MM.1S (cell line): ENCODE measurements at regions not wholly inside any gene's neighbourhood (a gene's known extent, or its start where the extent isn't known, plus 50 kb on each side); places are given as distances from the start of the nearest gene placed in this dataset.

Experiments used
- DNase-seq: peaks from one replicate; pipeline ENCODE4 v3.0.0-alpha.2; 2015
- H2AFZ ChIP-seq: fragments of 300-600 bp; sonication (generic); 2 replicates; pipeline ENCODE4 v1.6.0; 2016; ENCODE audit warnings: antibody characterized with exemption, low read length
- H3F3A ChIP-seq: fragments of 300-600 bp; sonication (generic); 2 replicates; pipeline ENCODE4 v1.6.1; 2016; ENCODE audit warnings: mild to moderate bottlenecking, antibody characterized with exemption, low read length, moderate library complexity, mixed read lengths; ENCODE audit not compliant: insufficient read depth
- H3K27ac ChIP-seq: fragments of 300-600 bp; sonication (generic); 2 replicates; pipeline ENCODE4 v1.5.1; 2016; ENCODE audit warnings: mild to moderate bottlenecking, low read length
- H3K27me3 ChIP-seq: fragments of 300-600 bp; sonication (generic); replicated peaks from 2 replicates; pipeline ENCODE4 v1.6.0; 2016; ENCODE audit warnings: low read length; ENCODE audit not compliant: insufficient read depth
- H3K36me3 ChIP-seq: fragments of 300-600 bp; sonication (generic); replicated peaks from 2 replicates; pipeline ENCODE4 v1.6.1; 2016; ENCODE audit warnings: mild to moderate bottlenecking, low read length, mixed read lengths; ENCODE audit not compliant: insufficient read depth
- H3K4me1 ChIP-seq: fragments of 300-600 bp; sonication (generic); 2 replicates; pipeline ENCODE4 v1.6.1; 2016; ENCODE audit warnings: low read length, mixed read lengths
- H3K4me2 ChIP-seq: fragments of 300-600 bp; sonication (generic); 2 replicates; pipeline ENCODE4 v1.6.0; 2016; ENCODE audit warnings: low read depth, low read length
- H3K4me3 ChIP-seq: fragments of 300-600 bp; sonication (generic); 2 replicates; pipeline ENCODE4 v1.5.1; 2016; ENCODE audit warnings: low read length, mixed read lengths
- H3K79me2 ChIP-seq: fragments of 300-600 bp; sonication (generic); 2 replicates; pipeline ENCODE4 v1.6.1; 2016; ENCODE audit warnings: mixed run types, low read length, mixed read lengths
- H3K9ac ChIP-seq: fragments of 300-600 bp; sonication (generic); 2 replicates; pipeline ENCODE4 v1.6.1; 2016; ENCODE audit warnings: low read length, mixed read lengths
- H3K9me2 ChIP-seq: fragments of 300-600 bp; sonication (generic); replicated peaks from 2 replicates; pipeline ENCODE4 v1.6.1; 2016; ENCODE audit warnings: mild to moderate bottlenecking, low read length, mixed read lengths; ENCODE audit not compliant: insufficient read depth
- H3K9me3 ChIP-seq: fragments of 300-600 bp; sonication (generic); replicated peaks from 2 replicates; pipeline ENCODE4 v1.6.1; 2016; ENCODE audit warnings: mild to moderate bottlenecking, low read length, mixed read lengths; ENCODE audit not compliant: insufficient read depth
- H4K20me1 ChIP-seq: fragments of 300-600 bp; sonication (generic); 2 replicates; pipeline ENCODE4 v1.6.1; 2016; ENCODE audit warnings: mild to moderate bottlenecking, low read length, moderate library complexity, mixed read lengths; ENCODE audit not compliant: insufficient read depth
- EZH2 ChIP-seq: fragments of 300-600 bp; sonication (generic); optimal IDR thresholded peaks from 2 replicates; pipeline ENCODE3; 2017; ENCODE audit warnings: low read depth, mild to moderate bottlenecking, antibody characterized with exemption, low read length, mixed read lengths
- EZH2phosphoT487 ChIP-seq: fragments of 300-600 bp; sonication (generic); IDR thresholded peaks from 2 replicates; pipeline ENCODE4 v1.6.1; 2018; ENCODE audit warnings: antibody characterized with exemption, low read length
- TF ChIP-seq, protein P1 (sequence below): fragments of 300-600 bp; sonication (generic); IDR thresholded peaks from 2 replicates; pipeline ENCODE4 v1.5.1; 2016; ENCODE audit warnings: antibody characterized with exemption, low read length, mixed read lengths

DNA sequence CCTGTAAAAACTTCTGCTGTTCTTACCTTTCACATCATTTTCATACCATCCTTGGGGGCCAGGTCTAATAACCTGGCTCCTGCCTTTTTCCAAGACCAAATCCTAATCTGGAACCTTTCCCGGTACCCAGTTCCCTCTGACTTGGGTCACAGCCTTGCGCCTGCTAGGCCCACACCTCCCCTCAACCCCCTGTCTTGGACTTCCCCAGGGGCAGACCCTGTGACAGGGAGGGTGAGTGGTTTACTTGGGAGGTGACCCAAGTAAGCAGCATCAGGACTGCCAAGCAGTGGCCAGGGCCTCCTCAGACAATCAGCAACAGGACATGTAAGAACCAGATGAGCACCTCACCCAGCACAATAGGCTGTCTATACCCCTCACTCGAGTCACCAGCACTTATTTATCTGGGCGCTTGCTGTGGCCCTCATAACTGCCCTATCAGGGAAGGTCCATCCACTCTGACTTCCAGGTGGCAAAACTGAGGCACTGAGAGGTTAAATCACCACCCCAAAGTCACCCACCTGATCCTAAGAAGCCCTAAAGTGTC is 124.7 kb downstream of the MATN1 start:
- no peak for TF ChIP-seq EZH2
- TF ChIP-seq, protein P1, sequence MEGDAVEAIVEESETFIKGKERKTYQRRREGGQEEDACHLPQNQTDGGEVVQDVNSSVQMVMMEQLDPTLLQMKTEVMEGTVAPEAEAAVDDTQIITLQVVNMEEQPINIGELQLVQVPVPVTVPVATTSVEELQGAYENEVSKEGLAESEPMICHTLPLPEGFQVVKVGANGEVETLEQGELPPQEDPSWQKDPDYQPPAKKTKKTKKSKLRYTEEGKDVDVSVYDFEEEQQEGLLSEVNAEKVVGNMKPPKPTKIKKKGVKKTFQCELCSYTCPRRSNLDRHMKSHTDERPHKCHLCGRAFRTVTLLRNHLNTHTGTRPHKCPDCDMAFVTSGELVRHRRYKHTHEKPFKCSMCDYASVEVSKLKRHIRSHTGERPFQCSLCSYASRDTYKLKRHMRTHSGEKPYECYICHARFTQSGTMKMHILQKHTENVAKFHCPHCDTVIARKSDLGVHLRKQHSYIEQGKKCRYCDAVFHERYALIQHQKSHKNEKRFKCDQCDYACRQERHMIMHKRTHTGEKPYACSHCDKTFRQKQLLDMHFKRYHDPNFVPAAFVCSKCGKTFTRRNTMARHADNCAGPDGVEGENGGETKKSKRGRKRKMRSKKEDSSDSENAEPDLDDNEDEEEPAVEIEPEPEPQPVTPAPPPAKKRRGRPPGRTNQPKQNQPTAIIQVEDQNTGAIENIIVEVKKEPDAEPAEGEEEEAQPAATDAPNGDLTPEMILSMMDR = no peak
- no peaks in the 10 kb centered on the region for H4K20me1 ChIP-seq
- H2AFZ ChIP-seq = no peak overlapping the region
- H3K9me2 ChIP-seq = no peaks in the 10 kb centered on the region
- no peaks in the 10 kb centered on the region for H3K9me3 ChIP-seq
- H3F3A ChIP-seq = no peaks in the 10 kb centered on the region
- H3K27ac ChIP-seq = no peak overlapping the region
- no peaks in the 10 kb centered on the region for H3K79me2 ChIP-seq
- no peak overlapping the region for H3K4me2 ChIP-seq
- H3K4me1 ChIP-seq = no peaks in the 10 kb centered on the region
- DNase-seq = no peak
- no peak overlapping the region for H3K4me3 ChIP-seq
- H3K36me3 ChIP-seq = no peaks in the 10 kb centered on the region
- H3K9ac ChIP-seq = no peak overlapping the region
- H3K27me3 ChIP-seq = peaks cover 93% of the 10 kb centered on the region

DNA sequence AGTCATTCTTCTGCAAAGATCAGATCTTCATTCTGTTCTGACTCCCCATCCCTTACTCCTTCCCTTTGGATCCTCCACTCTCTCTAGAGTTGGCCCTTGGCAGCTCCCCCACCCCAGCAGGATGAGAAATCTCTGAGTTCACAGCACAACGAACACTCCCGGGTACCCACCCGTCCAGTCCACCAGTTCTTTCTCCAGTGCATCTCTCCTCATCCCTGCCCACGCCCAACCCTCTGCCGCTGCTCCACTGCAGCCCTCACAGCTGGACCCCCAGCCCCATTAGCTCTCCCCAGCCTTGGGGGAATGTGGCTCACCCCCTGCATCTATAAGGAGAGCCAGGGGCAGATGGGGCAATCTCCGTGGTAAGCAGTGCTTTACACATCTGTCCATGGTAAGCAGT is 125.7 kb downstream of the MATN1 start:
- no peak overlapping the region for H3K4me2 ChIP-seq
- H3K9ac ChIP-seq = no peak overlapping the region
- H3K9me3 ChIP-seq = no peaks in the 10 kb centered on the region
- TF ChIP-seq, protein P1 = no peak
- TF ChIP-seq EZH2 (no peak), EZH2phosphoT487 (no peak)
- peaks cover 92% of the 10 kb centered on the region for H3K27me3 ChIP-seq
- DNase-seq = no peak
- H3K36me3 ChIP-seq = no peaks in the 10 kb centered on the region
- H3K4me1 ChIP-seq = no peaks in the 10 kb centered on the region
- H2AFZ ChIP-seq = no peak overlapping the region
- no peaks in the 10 kb centered on the region for H3K9me2 ChIP-seq
- H3F3A ChIP-seq = no peaks in the 10 kb centered on the region
- no peaks in the 10 kb centered on the region for H3K79me2 ChIP-seq
- H4K20me1 ChIP-seq = no peaks in the 10 kb centered on the region
- no peak overlapping the region for H3K27ac ChIP-seq
- no peak overlapping the region for H3K4me3 ChIP-seq

DNA sequence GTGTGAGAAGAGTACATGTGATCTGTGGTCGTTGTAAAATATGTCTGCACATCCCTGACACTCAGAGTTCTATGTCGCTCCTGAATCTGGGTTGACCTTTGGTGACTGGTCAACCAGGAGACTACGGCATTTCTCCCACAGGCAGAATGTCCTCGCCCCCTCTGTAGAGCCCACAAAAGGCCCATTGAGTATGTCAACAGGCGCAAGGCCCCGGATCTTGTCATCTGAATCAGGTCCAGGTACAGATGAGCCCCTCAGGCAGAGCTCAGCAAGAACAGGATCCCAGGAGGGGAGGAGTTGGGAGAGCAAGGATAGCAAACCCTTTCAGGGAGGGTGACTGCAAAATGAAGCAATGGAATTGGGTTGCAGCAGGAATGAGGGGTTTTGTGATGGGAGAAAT is 126.5 kb downstream of the MATN1 start:
- no peak overlapping the region for H2AFZ ChIP-seq
- H3K36me3 ChIP-seq = no peaks in the 10 kb centered on the region
- no peak overlapping the region for H3K27ac ChIP-seq
- no peak overlapping the region for H3K4me3 ChIP-seq
- no peaks in the 10 kb centered on the region for H3K9me3 ChIP-seq
- H3K79me2 ChIP-seq = no peaks in the 10 kb centered on the region
- H3K9ac ChIP-seq = no peak overlapping the region
- no peak overlapping the region for H3K4me2 ChIP-seq
- TF ChIP-seq, protein P1 = no peak
- no peak for TF ChIP-seq EZH2phosphoT487
- TF ChIP-seq EZH2 = no peak
- H3K9me2 ChIP-seq = no peaks in the 10 kb centered on the region
- no peaks in the 10 kb centered on the region for H4K20me1 ChIP-seq
- no peaks in the 10 kb centered on the region for H3F3A ChIP-seq
- DNase-seq = no peak
- peaks cover 92% of the 10 kb centered on the region for H3K27me3 ChIP-seq
- H3K4me1 ChIP-seq = no peaks in the 10 kb centered on the region
